Astrocyte (in vitro differentiated cells and primary cell): ENCODE measurements at regions not wholly inside any gene's neighbourhood (a gene's known extent, or its start where the extent isn't known, plus 50 kb on each side); places are given as distances from the start of the nearest gene placed in this dataset.

Source experiments
- CTCF ChIP-seq: IDR thresholded peaks from 2 replicates; pipeline ENCODE4 v1.5.1; 2011; ENCODE audit warnings: low read depth, mild to moderate bottlenecking, inconsistent platforms, low read length, moderate library complexity; ENCODE audit not compliant: insufficient read depth
- EZH2 ChIP-seq: IDR thresholded peaks from 2 replicates; pipeline ENCODE4 v1.6.1; 2012; ENCODE audit warnings: mild to moderate bottlenecking, low read length, inconsistent platforms; ENCODE audit not compliant: insufficient read depth

GRCh38 chr13:105297839-105298238 is 1237.6 kb downstream of the EFNB2 start:
- TF ChIP-seq EZH2 (no peak), CTCF (no peak)
